ENCODE measurements at regions not wholly inside any gene's neighbourhood (a gene's known extent, or its start where the extent isn't known, plus 50 kb on each side); places are given as distances from the start of the nearest gene placed in this dataset.

DNA sequence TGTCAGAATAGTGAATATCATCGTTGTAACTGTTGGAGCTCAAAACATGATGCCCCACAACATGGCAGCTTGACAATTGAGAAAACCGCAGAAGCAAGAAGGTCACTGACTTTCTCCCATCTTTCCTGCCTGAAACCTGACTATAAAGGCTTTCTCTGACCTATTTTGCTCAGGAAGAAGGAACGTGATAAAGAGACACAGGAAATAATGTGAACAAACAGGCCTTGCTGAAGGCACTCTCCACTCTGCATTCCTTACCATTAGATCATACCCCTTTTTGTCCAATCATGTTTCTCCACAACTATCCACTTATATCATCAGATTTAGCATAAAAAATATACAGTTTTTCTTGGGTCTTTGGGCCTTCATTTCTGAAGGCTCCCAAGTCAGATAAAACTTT lies 916.8 kb downstream of the METTL15 start:
- H3K4me3 ChIP-seq (ENCODE audit: low read length): no peak overlapping the region
- no peak for TF ChIP-seq CTCF (conservative IDR thresholded peaks at IDR 0.05; ENCODE audit: low read depth, low read length)
- no peak for DNase-seq (ENCODE audit: low read depth)

DNA sequence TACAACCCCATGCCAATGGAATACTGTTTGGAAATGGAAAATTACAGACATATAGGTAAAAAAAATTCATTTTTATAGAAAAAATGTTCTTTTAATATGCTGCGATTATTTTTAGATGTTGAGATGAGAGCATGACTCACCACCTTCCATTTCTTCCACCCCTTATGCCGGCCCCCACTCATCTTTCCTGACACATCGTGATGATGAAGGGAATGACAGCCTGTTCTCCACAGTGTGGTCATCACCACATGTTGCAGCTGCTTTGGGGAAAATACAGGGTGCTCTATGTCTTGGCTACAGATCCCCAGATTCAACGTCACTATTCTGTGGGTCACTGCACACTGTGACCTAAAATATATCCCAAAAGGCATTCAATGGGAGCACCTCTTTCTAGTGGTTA lies 916.2 kb downstream of the METTL15 start:
- no peak for TF ChIP-seq CTCF (conservative IDR thresholded peaks at IDR 0.05; ENCODE audit: low read depth, low read length)
- H3K4me3 ChIP-seq (ENCODE audit: low read length): no peak overlapping the region
- DNase-seq (ENCODE audit: low read depth): no peak

DNA sequence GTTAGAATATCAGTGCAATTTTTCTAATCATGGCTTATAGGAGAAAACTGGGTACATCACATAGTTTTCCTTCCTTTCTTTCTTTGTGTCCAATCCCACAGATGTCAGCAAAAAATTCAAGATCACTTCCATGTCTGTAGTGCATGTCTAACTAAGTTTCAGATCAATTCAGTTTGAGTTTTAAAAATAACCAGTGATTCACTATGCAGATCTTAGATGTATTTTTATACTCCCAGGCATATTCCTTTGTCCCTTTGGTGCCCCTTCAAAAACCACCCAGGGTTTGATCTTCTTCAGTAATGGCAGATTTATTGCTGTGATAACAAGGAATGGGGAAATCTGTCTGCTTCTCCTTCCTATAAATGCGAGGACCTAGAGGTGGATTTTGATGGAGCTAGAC lies 915.6 kb downstream of the METTL15 start:
- no peak overlapping the region for H3K4me3 ChIP-seq (ENCODE audit: low read length)
- TF ChIP-seq CTCF (conservative IDR thresholded peaks at IDR 0.05; ENCODE audit: low read depth, low read length): no peak
- no peak for DNase-seq (ENCODE audit: low read depth)

- DNase-seq (ENCODE audit: low read depth): no peak
- no peak for TF ChIP-seq CTCF (conservative IDR thresholded peaks at IDR 0.05; ENCODE audit: low read depth, low read length)
- no peak overlapping the region for H3K4me3 ChIP-seq (ENCODE audit: low read length)
Measured at GRCh38 chr11:29022676-29023075, 914.5 kb downstream of the METTL15 start.

GRCh38 chr11:29019960-29020683 lies 911.9 kb downstream of the METTL15 start:
- peak; percentile 27 for DNase-seq (ENCODE audit: low read depth)
- no peak overlapping the region for H3K4me3 ChIP-seq (ENCODE audit: low read length)
- peak; percentile 75 for TF ChIP-seq CTCF (conservative IDR thresholded peaks at IDR 0.05; ENCODE audit: low read depth, low read length)

- no peak for TF ChIP-seq CTCF (conservative IDR thresholded peaks at IDR 0.05; ENCODE audit: low read depth, low read length)
- peak; percentile 58 for DNase-seq (ENCODE audit: low read depth)
- no peak overlapping the region for H3K4me3 ChIP-seq (ENCODE audit: low read length)
Measured at GRCh38 chr11:29018631-29019030, 910.4 kb downstream of the METTL15 start.

DNA sequence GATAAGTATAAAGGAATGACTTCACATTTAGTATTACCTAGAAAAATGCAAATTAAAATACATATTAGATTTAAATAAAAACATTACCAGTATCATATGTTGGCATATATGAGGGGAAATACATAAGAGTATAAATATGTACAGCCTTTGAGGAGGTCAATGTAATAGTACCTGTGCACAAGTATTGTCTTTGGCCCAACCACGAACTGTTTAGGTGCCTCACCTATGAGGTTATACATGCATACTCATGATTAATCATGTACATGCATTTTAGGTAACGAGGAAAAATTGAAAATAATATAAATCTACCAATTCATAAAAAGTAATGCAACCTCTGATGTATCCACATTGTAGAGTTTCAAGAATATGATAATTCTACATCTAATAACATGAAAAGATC lies 909.8 kb downstream of the METTL15 start:
- TF ChIP-seq CTCF (conservative IDR thresholded peaks at IDR 0.05; ENCODE audit: low read depth, low read length): no peak

More for the DNA sequence above, 909.8 kb downstream of the METTL15 start:
- H3K4me3 ChIP-seq (ENCODE audit: low read length): no peak overlapping the region
- DNase-seq (ENCODE audit: low read depth): no peak
